HepG2 (cell line): ENCODE measurements at regions not wholly inside any gene's neighbourhood (a gene's known extent, or its start where the extent isn't known, plus 50 kb on each side); places are given as distances from the start of the nearest gene placed in this dataset.

Source experiments
- ATAC-seq: fragments of 200-7000 bp; cut with Tn5 transposase; 3 replicates; pipeline ENCODE4 v1.9.1; 2020; ENCODE audit warnings: mild to moderate bottlenecking, moderate library complexity
- BruUV-seq: library from RNA; stranded (reverse); fragments of 400-500 nt; replicated peaks from 2 replicates; lab custom pipeline; 2021; lab: Mats Ljungman, UMichigan
- CTCF ChIA-PET: fragments of 300-600 bp; formaldehyde crosslinking; extraction: SDS; loops from one replicate; lab custom pipeline; 2021; ENCODE audit warnings: low total read pairs, inconsistent platforms, low intra/inter-chr PET ratio; lab: Yijun Ruan, JAX
- POLR2A ChIA-PET: fragments of 350-600 bp; sonication (Branson Sonifier 250); formaldehyde crosslinking; loops from one replicate; lab custom pipeline; 2020; ENCODE audit warnings: antibody characterized with exemption, inconsistent platforms; lab: Yijun Ruan, JAX
- DNase-seq: peaks from one replicate; pipeline ENCODE4 v3.0.0-alpha.2; 2015; ENCODE audit warnings: low spot score
- FAIRE-seq: peaks from 3 replicates; lab custom pipeline; 2011; peaks lifted over from hg19 to GRCh38; lab: Jason Lieb, UNC
- H2AFZ ChIP-seq: one replicate; pipeline ENCODE4 v1.6.1; 2011; ENCODE audit warnings: low read length, inconsistent platforms
- H3K27ac ChIP-seq: fragments of 300-600 bp; 3 replicates; pipeline ENCODE4 v1.8.0; 2011; ENCODE audit warnings: mixed run types, mild to moderate bottlenecking, mixed read lengths, low read length, inconsistent platforms; ENCODE audit not compliant: insufficient read depth; ENCODE audit errors: extremely low read length
- H3K27me3 ChIP-seq, 2 experiments: fragments of 200-600 bp in 1 of 2; 2 replicates in 1 of 2; 3 replicates in 1 of 2; pipeline versions ENCODE4 v1.6.0 to v1.8.0; 2011; ENCODE audit warnings: low read length in 2 of 2, mild to moderate bottlenecking in 2 of 2, moderate library complexity in 2 of 2, inconsistent platforms in 1 of 2; ENCODE audit not compliant: insufficient read depth in 2 of 2, control insufficient read depth in 1 of 2
- H3K36me3 ChIP-seq, 2 experiments: fragments of 200-600 bp in 1 of 2; replicated peaks in 1 of 2; 2 replicates in 1 of 2; 3 replicates in 1 of 2; pipeline versions ENCODE4 v1.5.1 to v1.8.0; 2011; ENCODE audit warnings: low read length in 2 of 2, inconsistent platforms in 1 of 2; ENCODE audit not compliant: insufficient read depth in 2 of 2, control insufficient read depth in 1 of 2
- H3K4me1 ChIP-seq: 2 replicates; pipeline ENCODE4 v1.5.1; 2012; ENCODE audit warnings: low read length, inconsistent platforms; ENCODE audit not compliant: insufficient read depth
- H3K4me2 ChIP-seq: 2 replicates; pipeline ENCODE4 v1.6.0; 2011; ENCODE audit warnings: low read depth, low read length, inconsistent platforms
- H3K4me3 ChIP-seq, 3 experiments: fragments of 200-600 bp in 1 of 3; sonication (generic), shearing (Covaris generic) in 1 of 3; replicated peaks in 1 of 3; 2 replicates each; pipeline ENCODE4 v1.5.1; 2011 to 2016; ENCODE audit warnings: low read length in 3 of 3, inconsistent platforms in 2 of 3, low read depth in 2 of 3, mild to moderate bottlenecking in 2 of 3, control low read depth in 1 of 3, mixed read lengths in 1 of 3; ENCODE audit not compliant: insufficient read depth in 1 of 3
- H3K79me2 ChIP-seq: one replicate; pipeline ENCODE4 v1.6.1; 2011; ENCODE audit warnings: low read length, inconsistent platforms; ENCODE audit not compliant: insufficient read depth
- H3K9ac ChIP-seq: 2 replicates; pipeline ENCODE4 v1.6.0; 2011; ENCODE audit warnings: mild to moderate bottlenecking, low read depth, low read length, inconsistent platforms; ENCODE audit not compliant: insufficient read depth
- H3K9me3 ChIP-seq: 2 replicates; pipeline ENCODE4 v1.5.1; 2012; ENCODE audit warnings: mild to moderate bottlenecking, low read length
- H4K20me1 ChIP-seq: 2 replicates; pipeline ENCODE4 v1.6.0; 2011; ENCODE audit warnings: inconsistent platforms, mild to moderate bottlenecking, low read length, moderate library complexity; ENCODE audit not compliant: insufficient read depth
- MAFF ChIP-seq: IDR thresholded peaks from 2 replicates; pipeline ENCODE4 v1.6.1; 2011; ENCODE audit warnings: low read depth, low read length, improper control_type of control experiment
- MAFK ChIP-seq, 2 experiments: IDR thresholded peaks in 1 of 2; conservative IDR thresholded peaks in 1 of 2; 2 replicates each; pipeline ENCODE4 v1.6.1; 2011; ENCODE audit warnings: improper control_type of control experiment in 2 of 2, low read length in 2 of 2
- ZNF101 ChIP-seq: sonication (generic); formaldehyde crosslinking; IDR thresholded peaks from 2 replicates; pipeline ENCODE4 v1.4.0; 2020; ENCODE audit warnings: mild to moderate bottlenecking, low read depth, missing genetic modification reagents, borderline replicate concordance
- ZNF354B ChIP-seq: sonication (generic); formaldehyde crosslinking; IDR thresholded peaks from 2 replicates; pipeline ENCODE4 v1.8.0; 2022; ENCODE audit warnings: mild to moderate bottlenecking, missing genetic modification reagents
- WGBS: methylation state at CpG from one replicate; pipeline ENCODE4 v1.1.6; 2017; ENCODE audit warnings: low lambda C conversion rate; 5-methylcytosine and 5-hydroxymethylcytosine counted together
- in situ Hi-C: cut with HindIII; loops from 2 replicates; pipeline ENCODE4 v1.10.0; 2017; ENCODE audit warnings: low pct_unique_long_range_greater_than_20kb; ENCODE audit not compliant: extremely low pct_ligation_motif_present
- intact Hi-C: fragments of 100-400 bp; cut with micrococcal nuclease; formaldehyde crosslinking; loops from one replicate; pipeline ENCODE4 v1.10.0; 2022; ENCODE audit not compliant: unreplicated experiment

GRCh38 chr2:122634920-122635319, 879.5 kb downstream of the TSN start:
- Histone ChIP-seq H3K4me2 (no peak overlapping the region), H3K9ac (no peak overlapping the region), H2AFZ (no peak overlapping the region), H3K27me3 (no peaks in the 10 kb centered on the region), H3K79me2 (no peaks in the 10 kb centered on the region), H3K4me1 (no peaks in the 10 kb centered on the region), H3K36me3 (no peaks in the 10 kb centered on the region), H3K9me3 (peaks cover under 1% of the 10 kb centered on the region; the same call in 1 of the 2 replicates), H3K4me3 (no peak overlapping the region), H3K27ac (no peak overlapping the region), H4K20me1 (no peaks in the 10 kb centered on the region)
- ChIA-PET POLR2A (no interaction called here), CTCF (no interaction called here)
- FAIRE-seq (no peak), DNase-seq (no peak), ATAC-seq (no peak)
- under 1% methylated on average over 2 of the region's 2 CpGs for WGBS
- in situ Hi-C loops, result no loop called here
- TF ChIP-seq MAFF, result peak; percentile 63
- no peak for TF ChIP-seq ZNF101
- TF ChIP-seq MAFK (conservative IDR thresholded peaks at IDR 0.05 in 1 of 2, IDR thresholded peaks at IDR 0.05 in 1 of 2; ENCODE audit: low read length in 2 of 2), result peak; percentile 55 to 80
- BruUV-seq, result no TSS peak
- intact Hi-C loops, result no loop called here

DNA sequence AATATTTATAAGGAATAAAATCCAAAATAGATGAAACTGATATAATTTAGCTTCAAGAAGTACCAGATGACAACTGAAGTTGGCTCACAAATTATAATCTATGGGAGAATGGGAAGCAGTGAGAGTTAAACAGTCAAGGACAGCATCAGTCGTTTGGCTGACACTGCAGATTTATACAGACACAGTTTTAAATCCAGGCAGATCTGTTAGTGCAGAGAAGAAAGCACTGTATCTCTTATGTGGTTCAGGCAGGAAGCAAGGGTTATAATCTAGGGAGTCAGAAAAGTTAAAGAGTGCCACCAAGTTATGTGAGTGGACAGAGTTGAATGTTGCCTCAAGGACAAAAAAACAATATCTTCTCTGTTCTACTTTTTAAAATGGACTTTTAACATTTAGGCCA, 880.2 kb downstream of the TSN start:
- Histone ChIP-seq H3K27me3 (no peaks in the 10 kb centered on the region), H3K4me3 (no peak overlapping the region), H3K27ac (no peak overlapping the region), H3K4me1 (no peaks in the 10 kb centered on the region), H3K9me3 (no peaks in the 10 kb centered on the region), H2AFZ (no peak overlapping the region), H3K4me2 (no peak overlapping the region), H3K9ac (no peak overlapping the region), H3K36me3 (no peaks in the 10 kb centered on the region), H4K20me1 (no peaks in the 10 kb centered on the region), H3K79me2 (no peaks in the 10 kb centered on the region)
- no peak for ATAC-seq
- TF ChIP-seq MAFK (conservative IDR thresholded peaks at IDR 0.05 in 1 of 2, IDR thresholded peaks at IDR 0.05 in 1 of 2; ENCODE audit: low read length in 2 of 2) (peak; percentile 73 to 84), ZNF354B (CRISPR knock-in tag) (no peak), MAFF (peak; percentile 76)
- no peak for FAIRE-seq
- intact Hi-C loops (no loop called here), in situ Hi-C loops (no loop called here)
- no peak for DNase-seq
- 0% methylated on average over 1 of the region's 1 CpG for WGBS
- ChIA-PET POLR2A (no interaction called here), CTCF (no interaction called here)
- BruUV-seq, result no TSS peak
